ENCODE measurements at regions not wholly inside any gene's neighbourhood (a gene's known extent, or its start where the extent isn't known, plus 50 kb on each side); places are given as distances from the start of the nearest gene placed in this dataset.
"Not testable (repeated sequence)": the region's sequence is repeated elsewhere in the genome, so short reads cannot be mapped to it uniquely, and the experiment has no call there.

DNA sequence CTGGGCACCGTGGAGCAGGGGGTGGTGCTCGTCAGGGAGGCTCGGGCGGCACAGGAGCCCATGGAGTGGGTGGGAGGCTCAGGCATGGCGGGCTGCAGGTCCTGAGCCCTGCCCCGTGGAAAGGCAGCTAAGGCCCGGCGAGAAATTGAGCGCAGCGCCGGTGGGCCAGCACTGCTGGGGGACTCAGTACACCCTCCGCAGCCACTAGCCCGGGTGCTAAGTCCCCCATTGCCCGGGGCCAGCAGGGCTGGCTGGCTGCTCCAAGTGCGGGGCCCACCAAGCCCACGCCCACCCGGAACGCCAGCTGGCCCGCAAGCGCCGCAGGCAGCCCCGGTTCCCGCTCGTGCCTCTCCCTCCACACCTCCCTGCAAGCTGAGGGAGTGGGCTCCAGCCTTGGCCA lies 216.3 kb downstream of the RAP2B start:
- TF ChIP-seq CTCF (conservative IDR thresholded peaks at IDR 0.05 in 1 of 2, IDR thresholded peaks at IDR 0.05 in 1 of 2; ENCODE audit: low read depth in 1 of 2, low read length in 2 of 2); EZH2 (IDR thresholded peaks at IDR 0.05; ENCODE audit: low read length, missing control alignments): not testable (repeated sequence)

All from fibroblast of lung (primary cell).